GM19035 (cell line): ENCODE measurements at regions not wholly inside any gene's neighbourhood (a gene's known extent, or its start where the extent isn't known, plus 50 kb on each side); places are given as distances from the start of the nearest gene placed in this dataset.
A peak's percentile ranks its signal among the peaks of the same experiment; 100 is the strongest.
"Not testable (repeated sequence)": the region's sequence is repeated elsewhere in the genome, so short reads cannot be mapped to it uniquely, and the experiment has no call there.

Experiments used
- ATAC-seq: cut with Tn5 transposase; IDR thresholded peaks from one replicate; pipeline ENCODE4 v1.9.1; 2021; ENCODE audit not compliant: unreplicated experiment

GRCh38 chr17:56690441-56691291, 97.2 kb downstream of the NOG start:
- ATAC-seq, result no peak

- ATAC-seq, result no peak
Observed at GRCh38 chr17:56694825-56695224, 101.3 kb downstream of the NOG start.

DNA sequence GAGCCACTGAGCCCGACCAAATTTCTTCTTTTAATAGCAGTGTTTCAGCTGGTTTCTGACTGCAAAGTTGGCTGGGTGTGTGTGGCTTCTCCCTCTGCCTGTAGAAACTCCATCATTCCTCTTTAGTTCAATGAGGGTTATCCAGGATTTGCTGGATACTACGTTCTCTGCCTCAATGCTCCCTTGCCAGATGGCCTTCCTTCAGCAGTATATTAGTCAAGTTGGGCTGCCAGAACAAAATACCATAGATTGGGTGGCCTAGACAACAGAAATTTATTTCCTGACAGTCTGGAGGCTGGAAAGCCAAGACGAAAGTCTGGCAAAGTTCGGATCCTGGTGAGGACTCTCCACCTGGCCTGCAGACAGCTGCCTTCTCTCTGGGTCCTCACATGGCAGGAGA, 103.7 kb downstream of the NOG start:
- ATAC-seq, result no peak

- no peak for ATAC-seq
Observed at GRCh38 chr17:56699186-56699894, 105.8 kb downstream of the NOG start.

DNA sequence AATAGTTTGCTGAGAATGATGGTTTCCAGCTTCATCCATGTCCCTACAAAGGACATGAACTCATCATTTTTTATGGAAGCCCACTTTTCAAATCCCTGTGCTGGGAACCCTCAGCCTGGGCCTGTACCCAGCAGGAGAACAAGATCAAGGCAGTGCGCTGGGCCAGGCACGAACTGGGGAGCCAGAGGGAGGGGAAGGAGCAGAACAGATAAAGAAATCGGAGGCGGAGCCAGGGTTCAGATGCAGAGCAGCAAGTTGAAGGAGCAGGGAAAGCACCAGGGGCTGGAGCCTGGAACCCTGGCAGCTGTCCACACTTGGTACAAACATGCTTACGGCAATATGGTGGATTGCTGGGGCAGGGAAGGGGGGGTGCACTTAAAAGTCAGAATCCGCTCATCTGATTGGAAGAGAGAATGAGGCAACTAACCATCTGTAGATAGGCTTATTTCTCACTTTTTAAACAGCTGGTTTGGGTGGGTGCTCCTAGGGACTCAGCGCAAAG, 107.5 kb downstream of the NOG start:
- no peak for ATAC-seq

GRCh38 chr17:56707312-56708219, 114.1 kb downstream of the NOG start:
- no peak for ATAC-seq

- no peak for ATAC-seq
Observed at GRCh38 chr17:56708220-56708558, 114.7 kb downstream of the NOG start.

- no peak for ATAC-seq
Observed at GRCh38 chr17:56708670-56709410, 115.3 kb downstream of the NOG start.

DNA sequence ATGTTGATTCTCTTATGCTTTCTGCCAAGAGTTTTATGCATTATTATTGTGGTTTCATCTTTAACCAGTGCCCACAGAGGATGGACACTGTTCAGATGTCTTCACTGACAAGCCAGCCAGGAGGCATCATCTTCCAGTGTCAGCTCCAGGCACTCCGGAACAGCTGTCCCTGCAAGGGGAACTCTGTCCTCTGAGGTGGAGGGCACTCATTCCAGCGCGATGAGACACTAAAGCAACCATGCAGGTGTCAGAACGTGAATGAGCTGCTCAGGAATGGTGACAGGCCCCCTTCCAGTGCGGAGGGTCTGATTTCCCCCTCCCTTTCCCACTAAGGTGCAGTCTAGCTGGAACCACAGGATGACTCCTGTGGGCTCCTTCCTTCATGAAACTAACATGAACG, 117.5 kb downstream of the NOG start:
- no peak for ATAC-seq

DNA sequence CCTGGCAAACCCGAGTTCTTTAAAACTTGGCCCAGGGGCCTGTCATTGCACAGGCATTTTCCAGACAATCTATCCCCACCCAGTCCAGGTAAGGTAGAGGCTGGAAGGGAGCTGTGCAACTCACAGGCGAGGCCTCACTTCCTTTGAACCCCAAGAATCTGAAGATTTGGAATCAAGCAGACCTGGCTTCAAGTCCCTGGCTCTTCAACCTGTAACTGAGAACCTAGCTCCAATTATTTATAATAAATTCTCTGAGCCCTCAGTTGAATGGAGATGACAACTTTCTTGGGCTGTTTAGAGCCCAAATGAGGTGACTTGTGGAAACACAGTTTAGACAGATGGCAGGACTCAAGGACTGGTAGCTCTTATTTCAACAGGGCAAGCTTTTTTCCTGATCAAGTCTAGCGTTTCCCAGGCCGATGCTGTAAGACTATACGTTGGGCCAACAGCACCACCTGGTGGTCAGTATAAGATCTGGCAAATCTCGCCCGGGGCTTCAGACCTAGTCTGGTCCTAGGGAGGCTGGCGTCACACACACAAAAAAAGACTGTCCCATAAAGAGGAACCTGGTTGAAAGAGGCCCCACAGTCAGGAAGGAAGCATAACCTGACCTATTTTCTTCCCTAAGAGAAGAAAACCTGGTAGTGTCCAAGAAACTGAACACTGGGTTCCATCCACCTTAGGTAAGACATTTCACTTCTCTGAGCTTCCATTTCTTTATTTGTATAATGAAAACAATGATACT, 117.9 kb downstream of the C17orf67 start:
- peak; percentile 88 for ATAC-seq

DNA sequence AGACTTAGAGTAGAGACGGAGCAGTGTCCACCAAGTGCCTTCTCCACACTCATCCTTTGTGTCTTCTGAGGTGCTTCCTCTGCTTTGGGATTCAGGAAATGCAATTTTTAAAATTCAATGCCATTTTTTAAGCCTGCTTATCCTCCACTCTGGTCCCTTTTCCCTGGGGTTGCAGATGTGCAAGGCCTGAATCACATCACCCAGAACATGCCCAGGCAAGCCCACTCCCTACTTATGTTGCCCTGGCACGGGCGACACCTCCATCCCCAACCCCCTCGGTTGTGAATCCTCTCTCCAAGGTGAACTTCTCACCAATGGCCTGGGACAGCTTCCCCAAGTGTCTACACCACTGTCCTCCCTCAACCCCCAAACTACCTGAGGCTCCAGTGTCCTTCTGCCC, 116.2 kb downstream of the C17orf67 start:
- ATAC-seq, result no peak

DNA sequence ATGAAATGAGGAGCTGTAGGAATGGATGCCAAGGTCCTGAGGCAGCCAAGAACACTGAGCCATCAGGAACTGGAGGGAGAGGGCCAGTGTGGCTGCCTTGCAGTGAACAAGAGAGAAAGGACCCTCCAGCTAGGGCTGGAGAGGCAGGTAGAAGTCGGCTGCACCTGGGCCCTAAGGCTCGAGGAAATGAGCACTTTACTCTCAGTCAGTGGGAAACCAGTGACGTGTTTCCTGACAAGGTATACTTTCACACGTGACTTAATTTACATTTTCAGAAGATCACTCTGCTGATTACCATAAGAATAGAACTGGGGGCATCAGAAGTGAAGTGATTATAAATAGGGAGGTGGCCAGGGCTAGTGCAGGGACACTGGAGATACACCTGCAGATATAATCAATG, 115.2 kb downstream of the C17orf67 start:
- ATAC-seq, result no peak

GRCh38 chr17:56723421-56723820, 110.3 kb downstream of the C17orf67 start:
- no peak for ATAC-seq

GRCh38 chr17:56724664-56725063, 109.1 kb downstream of the C17orf67 start:
- no peak for ATAC-seq

DNA sequence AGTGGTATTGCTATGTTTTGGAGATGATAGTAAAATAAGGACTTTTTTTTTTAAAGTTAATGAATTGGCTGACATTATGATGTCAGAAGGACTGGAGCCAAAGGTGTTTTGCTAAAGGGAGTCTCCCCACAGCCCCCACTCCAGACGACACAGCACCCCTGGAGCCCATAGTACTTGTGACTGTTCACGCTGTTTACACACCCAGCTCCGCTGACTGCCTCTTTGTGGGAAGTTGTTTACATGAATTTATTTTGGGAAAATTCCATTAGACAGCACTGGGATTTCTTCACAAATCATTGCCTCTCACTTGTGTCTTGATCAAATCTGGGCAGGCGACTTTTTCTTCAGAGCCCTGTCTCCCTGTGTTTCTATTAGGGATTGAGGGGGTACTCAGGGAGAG, 108.6 kb downstream of the C17orf67 start:
- no peak for ATAC-seq

DNA sequence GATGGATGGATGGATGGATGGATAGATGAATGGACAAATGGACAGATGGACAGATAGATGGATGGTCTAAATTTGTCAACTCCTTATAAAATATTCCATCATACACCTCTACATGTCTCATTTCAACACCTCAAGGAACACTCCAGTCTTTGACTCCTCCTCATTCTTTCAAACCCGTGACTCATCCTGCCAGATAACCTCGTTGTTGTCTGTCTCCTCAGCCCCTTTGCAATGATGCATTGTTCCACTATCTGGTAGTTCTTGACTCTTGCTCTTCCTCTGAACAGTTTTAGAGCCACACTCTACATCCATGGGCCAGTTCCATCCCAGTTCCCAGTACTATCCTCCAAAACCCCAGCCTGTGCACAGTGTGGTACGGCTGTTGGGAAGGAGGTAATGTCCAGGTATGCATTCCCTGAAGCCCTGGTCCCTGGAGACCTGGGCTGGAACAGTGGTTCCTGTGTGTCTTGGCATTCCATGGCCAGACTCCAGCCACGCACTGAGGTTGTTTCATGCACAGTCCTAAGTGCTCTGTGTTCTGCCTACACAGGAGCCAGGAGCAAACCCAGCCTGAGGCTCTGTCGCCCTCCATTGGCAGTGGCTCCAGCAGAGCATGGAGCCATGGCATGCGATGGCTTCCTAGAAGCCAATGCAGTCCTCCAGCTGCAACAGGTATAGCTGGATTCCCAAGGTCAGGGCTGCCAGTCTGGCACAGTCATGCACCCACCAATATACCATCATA, 105.7 kb downstream of the C17orf67 start:
- no peak for ATAC-seq

- ATAC-seq, result not testable (repeated sequence)
Observed at GRCh38 chr17:56731096-56731495, 102.6 kb downstream of the C17orf67 start.

DNA sequence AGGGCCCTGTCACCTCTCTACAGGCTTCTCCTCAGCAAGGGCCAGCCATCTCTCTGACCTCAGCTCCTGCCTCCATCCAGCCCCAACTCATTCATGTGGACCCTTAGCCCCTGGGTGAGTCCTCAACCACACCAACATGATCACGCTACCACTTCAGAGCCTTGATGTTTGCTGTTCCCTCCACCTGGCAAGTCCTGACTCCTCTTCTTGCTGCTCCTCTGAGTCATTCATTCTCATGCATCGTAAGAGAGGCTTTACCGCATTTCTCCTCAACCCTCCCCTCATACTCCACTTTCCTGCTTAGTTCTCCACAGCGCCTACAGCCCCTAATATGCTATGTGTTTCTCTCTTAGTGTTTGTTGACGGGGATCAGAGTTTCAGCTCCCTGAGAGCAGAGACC, 99.9 kb downstream of the C17orf67 start:
- no peak for ATAC-seq

DNA sequence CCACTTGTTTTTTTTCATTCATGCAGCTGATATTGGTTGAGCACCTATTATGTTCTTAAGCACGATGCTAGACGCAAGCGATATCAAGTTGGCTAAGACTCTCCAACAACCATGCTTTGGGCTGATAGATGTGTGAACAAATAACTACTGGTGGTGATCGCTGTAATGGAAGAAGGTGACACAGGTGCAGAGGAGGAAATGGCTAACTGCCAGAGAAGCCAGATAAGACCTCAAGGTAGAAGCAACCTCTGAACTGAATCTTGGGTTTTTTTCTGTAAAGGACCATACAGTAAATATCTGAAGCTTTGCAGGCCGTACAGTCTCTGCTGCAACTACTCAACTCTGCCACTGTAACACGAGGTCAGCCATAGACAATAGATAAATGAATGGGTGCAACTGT, 97.9 kb downstream of the C17orf67 start:
- no peak for ATAC-seq
